NCI-H345 treated with DMSO at 0.1 percent for 48 hours (cell line): ENCODE measurements at regions not wholly inside any gene's neighbourhood (a gene's known extent, or its start where the extent isn't known, plus 50 kb on each side); places are given as distances from the start of the nearest gene placed in this dataset.
A peak's percentile ranks its signal among the peaks of the same experiment; 100 is the strongest.

Experiments
- DNase-seq: peaks from one replicate; lab custom pipeline; 2025; ENCODE audit not compliant: unreplicated experiment; lab: John Stamatoyannopoulos, UW

DNA sequence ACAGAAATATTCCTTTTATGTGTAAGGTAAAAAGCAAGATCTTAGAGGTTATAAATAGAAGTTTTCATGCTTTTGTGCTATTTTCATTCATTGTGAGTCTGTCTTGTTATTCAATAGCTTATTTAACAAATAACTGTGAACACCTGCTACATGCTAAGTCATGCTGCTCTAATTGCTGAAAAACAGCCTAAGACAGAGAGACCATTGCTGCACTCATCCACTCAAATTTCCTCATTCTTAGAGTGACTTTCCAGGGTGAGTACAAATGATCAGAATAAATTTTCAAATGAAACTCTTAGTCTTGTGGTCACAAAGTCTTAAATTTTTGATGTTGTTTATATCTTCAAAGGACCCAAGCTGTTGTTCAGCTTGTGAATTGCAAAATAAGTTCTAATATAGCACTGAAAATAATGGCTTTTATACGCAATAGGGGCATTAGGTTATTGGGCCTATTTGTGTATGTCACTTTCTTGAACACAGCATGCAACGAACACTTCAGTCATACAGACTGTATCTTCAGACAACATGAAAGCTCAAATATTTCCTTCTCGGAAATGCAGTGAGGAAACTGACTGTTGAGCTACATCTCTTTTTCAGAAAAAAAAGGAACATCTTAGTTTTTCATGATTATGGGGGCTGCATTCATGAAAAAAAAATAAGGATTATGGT, 247.9 kb upstream of the PCDH15 start:
- DNase-seq: no peak

- DNase-seq: no peak
Observed at GRCh38 chr10:55043540-55043939, 242.5 kb upstream of the PCDH15 start.

DNA sequence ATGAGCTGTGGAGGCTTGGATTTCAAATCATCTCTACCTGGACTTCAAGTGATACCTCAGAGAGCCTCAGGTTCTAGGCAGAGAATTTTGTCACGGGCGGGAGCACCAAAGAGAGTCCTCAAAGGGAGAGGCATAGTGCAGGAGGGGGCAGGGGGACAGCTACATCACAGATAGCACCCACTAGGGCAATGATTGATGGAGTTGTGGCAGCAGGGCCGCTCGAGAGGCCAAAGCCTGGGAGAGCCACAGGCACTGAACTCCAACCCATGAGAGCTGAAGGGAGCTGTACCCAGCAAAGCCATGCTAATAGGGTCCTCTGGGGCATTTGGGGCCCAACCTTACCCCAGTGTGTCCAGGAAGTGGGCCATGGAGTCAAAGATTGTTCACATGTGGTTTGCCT, 232.0 kb upstream of the PCDH15 start:
- no peak for DNase-seq

DNA sequence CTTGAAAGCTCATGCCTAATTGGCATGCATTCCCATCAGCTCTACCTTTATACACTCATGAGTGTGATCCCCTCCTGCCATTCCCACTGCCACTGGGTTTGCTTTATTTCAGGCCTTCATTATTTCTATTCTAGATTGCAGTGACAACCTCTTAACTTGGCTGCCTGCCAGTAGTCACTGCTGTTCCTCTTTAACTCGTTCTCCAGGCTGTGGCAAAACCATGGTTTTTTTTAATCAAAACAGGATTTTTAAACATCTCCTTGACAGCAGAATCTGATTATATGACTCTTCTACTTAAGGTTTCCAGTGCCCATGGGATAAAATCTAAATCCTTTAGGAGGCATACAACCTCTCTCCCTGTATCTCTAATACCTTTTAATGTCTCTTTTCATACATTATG, 223.7 kb upstream of the PCDH15 start:
- peak; percentile 4 for DNase-seq

GRCh38 chr10:55019439-55019838, 218.4 kb upstream of the PCDH15 start:
- DNase-seq: no peak

DNA sequence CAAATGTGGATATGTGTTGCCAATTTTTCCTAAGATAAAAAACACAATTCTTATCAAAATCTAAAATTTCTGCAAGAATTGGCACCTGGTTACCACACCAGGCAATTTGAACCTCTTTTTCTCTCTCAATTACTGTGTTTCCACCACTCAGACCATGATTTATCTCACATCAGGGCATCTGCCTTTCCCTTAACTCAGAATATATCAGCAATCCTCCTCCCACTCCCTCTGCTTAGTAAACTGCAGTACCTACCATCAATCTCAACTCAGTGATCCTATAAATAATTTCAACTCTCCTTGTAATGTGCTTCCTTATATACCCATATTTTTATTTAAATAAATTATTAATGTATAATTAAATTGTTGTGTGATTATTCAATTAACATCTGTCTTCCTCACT, 212.3 kb upstream of the PCDH15 start:
- DNase-seq: no peak

- DNase-seq: no peak
Observed at GRCh38 chr10:55002420-55002819, 201.4 kb upstream of the PCDH15 start.

- no peak for DNase-seq
Observed at GRCh38 chr10:55001422-55001821, 200.4 kb upstream of the PCDH15 start.

GRCh38 chr10:54993148-54993547, 192.1 kb upstream of the PCDH15 start:
- DNase-seq: no peak

GRCh38 chr10:54985732-54986131, 184.7 kb upstream of the PCDH15 start:
- no peak for DNase-seq

GRCh38 chr10:54983255-54983654, 182.2 kb upstream of the PCDH15 start:
- no peak for DNase-seq

DNA sequence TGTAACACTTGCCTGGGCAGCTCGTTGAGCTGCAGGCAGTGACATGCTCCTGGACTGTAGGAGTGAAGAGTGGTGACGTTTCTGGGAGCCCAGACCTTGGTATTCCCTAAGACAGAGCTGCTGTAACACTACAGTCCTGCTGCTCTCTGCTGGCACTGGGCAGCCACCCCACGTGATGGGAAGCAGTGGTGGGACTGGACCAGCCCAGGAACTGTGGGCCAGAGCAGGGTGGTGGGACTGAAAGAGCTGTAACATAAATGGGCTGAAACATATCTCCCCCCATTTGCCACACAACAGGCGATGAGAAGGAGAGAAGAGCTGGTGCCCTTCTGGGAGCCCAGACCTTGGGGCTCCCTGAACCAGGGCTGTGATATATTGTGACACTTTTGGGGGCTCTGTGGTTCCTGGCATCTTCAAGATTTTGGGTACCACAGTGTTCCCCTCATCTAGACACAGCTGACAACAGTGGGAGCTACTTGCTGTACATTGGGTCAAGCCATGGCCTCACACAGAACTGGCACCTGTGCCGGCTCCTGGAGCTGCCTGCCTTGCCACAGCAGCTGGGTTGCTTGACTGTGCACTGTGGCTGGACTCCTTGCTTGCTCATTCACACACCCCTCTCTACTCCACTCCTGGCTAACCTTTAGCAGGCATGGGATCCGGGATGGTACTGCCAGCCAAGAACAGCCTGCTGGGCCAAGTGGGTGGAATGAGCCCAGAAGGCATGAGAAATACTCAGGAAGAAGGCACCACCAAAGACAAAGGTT, 161.3 kb upstream of the PCDH15 start:
- DNase-seq: no peak

DNA sequence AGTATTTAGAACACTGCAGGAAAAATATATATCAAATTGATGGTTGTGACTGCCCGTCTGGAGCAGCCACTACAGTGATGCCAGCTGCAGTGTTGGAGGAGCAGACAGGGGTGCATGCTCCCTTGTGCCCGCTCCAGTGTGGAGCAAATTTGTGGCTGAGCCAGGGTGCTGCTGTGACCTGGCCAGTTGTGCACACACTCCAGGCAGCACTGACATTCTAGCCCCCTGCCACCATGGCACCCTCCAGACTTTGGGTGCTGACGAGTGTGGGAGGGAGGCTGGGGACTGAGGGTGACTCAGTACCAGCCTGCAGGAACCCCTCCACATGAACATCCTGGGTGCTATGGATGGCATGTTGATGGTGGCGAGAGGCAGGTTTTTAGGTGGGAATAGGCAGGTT, 160.0 kb upstream of the PCDH15 start:
- no peak for DNase-seq

GRCh38 chr10:54958844-54959243, 157.8 kb upstream of the PCDH15 start:
- DNase-seq: no peak

GRCh38 chr10:54947605-54948004, 146.6 kb upstream of the PCDH15 start:
- DNase-seq: no peak

GRCh38 chr10:54940418-54940817, 139.4 kb upstream of the PCDH15 start:
- DNase-seq: no peak

DNA sequence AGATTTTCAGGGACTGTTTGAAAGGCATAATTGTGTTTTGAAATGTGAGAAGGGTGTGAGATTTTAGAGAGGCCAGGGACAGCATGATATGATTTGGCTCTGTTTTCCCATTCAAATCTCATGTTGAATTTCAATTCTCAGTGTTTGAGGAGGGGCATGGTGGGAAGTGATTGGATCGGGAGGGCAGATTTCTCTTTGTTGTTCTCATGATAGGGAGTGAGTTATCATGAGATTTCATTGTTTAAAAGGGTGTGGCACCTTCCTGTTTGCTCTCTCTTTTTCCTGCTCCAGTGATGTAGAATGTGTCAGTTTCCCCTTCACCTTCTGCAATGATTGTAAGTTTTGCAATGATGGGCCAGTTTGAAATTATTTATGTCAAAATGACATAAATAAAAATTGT, 113.0 kb upstream of the PCDH15 start:
- no peak for DNase-seq

DNA sequence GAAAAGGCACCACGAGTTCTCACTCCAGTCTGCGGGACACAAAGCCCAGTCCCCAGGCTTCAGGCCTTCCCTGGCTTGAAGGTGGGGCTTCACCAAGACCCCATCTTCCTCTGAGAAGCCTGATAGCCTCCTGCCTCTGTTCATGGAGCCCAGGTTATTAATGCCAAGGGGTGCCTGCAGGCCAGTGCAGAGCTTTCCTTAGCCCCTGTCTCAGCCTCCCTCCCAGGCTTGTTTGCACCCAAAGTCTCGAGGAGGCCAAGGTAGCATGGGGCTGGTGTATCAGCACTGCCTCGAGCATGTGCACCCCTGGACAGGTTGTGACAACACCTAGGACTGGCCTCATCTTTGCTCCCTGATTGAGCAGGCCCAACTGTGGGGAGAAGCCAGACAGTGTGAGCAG, 108.1 kb upstream of the PCDH15 start:
- DNase-seq: no peak

- no peak for DNase-seq
Observed at GRCh38 chr10:54908019-54908418, 107.0 kb upstream of the PCDH15 start.

GRCh38 chr10:54906940-54907339, 105.9 kb upstream of the PCDH15 start:
- DNase-seq: no peak

GRCh38 chr10:54905578-54906192, 104.7 kb upstream of the PCDH15 start:
- no peak for DNase-seq

GRCh38 chr10:54904833-54905232, 103.8 kb upstream of the PCDH15 start:
- DNase-seq: no peak
